Lung (tissue), 11 donors: ENCODE measurements at regions not wholly inside any gene's neighbourhood (a gene's known extent, or its start where the extent isn't known, plus 50 kb on each side); places are given as distances from the start of the nearest gene placed in this dataset.

Experiments used
- ATAC-seq: fragments of 200-7000 bp; cut with Tn5 transposase; one replicate; pipeline ENCODE4 v1.9.1; 2020; ENCODE audit warnings: moderate number of reproducible peaks; ENCODE audit not compliant: insufficient read depth, low FRiP score
- DNase-seq, 3 donors: peaks; one replicate each; pipeline ENCODE4 v3.0.0-alpha.2; 2013 to 2017
- H3K27ac ChIP-seq, 2 donors: one replicate each; pipeline ENCODE4 v1.5.1; 2013; ENCODE audit warnings: mild to moderate bottlenecking in 2 of 2, moderate library complexity in 2 of 2, control low read depth in 1 of 2, inconsistent platforms in 1 of 2, low read depth in 1 of 2, low read length in 1 of 2
- H3K27me3 ChIP-seq, 3 donors: one replicate each; pipeline ENCODE4 v1.5.1; 2013; ENCODE audit warnings: low read length in 2 of 3; ENCODE audit not compliant: control insufficient read depth in 3 of 3, insufficient read depth in 3 of 3
- H3K36me3 ChIP-seq, 4 donors: one replicate each; pipeline ENCODE4 v1.5.1; 2013; ENCODE audit warnings: low read length in 4 of 4, mild to moderate bottlenecking in 1 of 4, moderate library complexity in 1 of 4; ENCODE audit not compliant: control insufficient read depth in 4 of 4, insufficient read depth in 4 of 4
- H3K4me1 ChIP-seq, 5 donors: one replicate each; pipeline ENCODE4 v1.5.1; 2013; ENCODE audit warnings: low read length in 5 of 5, mild to moderate bottlenecking in 2 of 5, moderate library complexity in 1 of 5; ENCODE audit not compliant: control insufficient read depth in 5 of 5, insufficient read depth in 5 of 5
- H3K4me3 ChIP-seq: one replicate; pipeline ENCODE4 v1.5.1; 2013; ENCODE audit warnings: mild to moderate bottlenecking, control low read depth, moderate library complexity
- H3K9ac ChIP-seq, 2 donors: one replicate each; pipeline ENCODE4 v1.5.1; 2013; ENCODE audit warnings: low read length in 2 of 2, control low read depth in 1 of 2; ENCODE audit not compliant: insufficient read depth in 1 of 2
- H3K9me3 ChIP-seq, 4 donors: one replicate each; pipeline ENCODE4 v1.5.1; 2013; ENCODE audit warnings: low read length in 3 of 4, mild to moderate bottlenecking in 1 of 4, moderate library complexity in 1 of 4; ENCODE audit not compliant: control insufficient read depth in 4 of 4, insufficient read depth in 3 of 4
- CTCF ChIP-seq: IDR thresholded peaks from 2 replicates; pipeline ENCODE4 v1.5.1; 2012; ENCODE audit warnings: mild to moderate bottlenecking; ENCODE audit errors: control extremely low read depth, extremely low read depth
- WGBS, 2 donors: extraction: QIAGEN DNeasy Blood & Tissue Kit; methylation state at CpG; one replicate each; pipeline ENCODE4 v1.1.7; 2013; 5-methylcytosine and 5-hydroxymethylcytosine counted together
- donor health status: control.
- donor health status: control.
- donor health status: Bipolar disorder and iron deficiency.
- donor health status: healthy.
- donor health status: DM: yes; HTN: yes; CAD: no.

- ATAC-seq = no peak
- Histone ChIP-seq H3K27ac (no peak overlapping the region), H3K27me3 (no peaks in the 10 kb centered on the region), H3K9me3 (peaks cover 0 to 2% (median 0%) of the 10 kb centered on the region in 4 donors), H3K4me3 (no peak overlapping the region), H3K4me1 (peaks cover 0 to 4% (median 3%) of the 10 kb centered on the region in 5 donors), H3K9ac (no peak overlapping the region), H3K36me3 (no peaks in the 10 kb centered on the region)
- TF ChIP-seq CTCF = no peak
- WGBS, 2 donors = 70% methylated on average over 22 to 23 of the region's 23 CpGs
- no peak for DNase-seq
Measured at GRCh38 chr9:135246248-135247205, 159.1 kb downstream of the OLFM1 start.

GRCh38 chr9:135247227-135247930, 159.9 kb downstream of the OLFM1 start:
- peaks cover 0 to 6% (median 0%) of the 10 kb centered on the region in 3 donors for H3K27me3 ChIP-seq
- no peak overlapping the region for H3K27ac ChIP-seq
- H3K9ac ChIP-seq = no peak overlapping the region
- 77 to 79% methylated on average over 27 of the region's 27 CpGs for WGBS, 2 donors
- no peak for TF ChIP-seq CTCF
- peak; percentile 45 to 70 (median 57) for DNase-seq
- H3K4me1 ChIP-seq = peaks cover 0 to 4% (median 3%) of the 10 kb centered on the region in 5 donors
- no peak overlapping the region for H3K4me3 ChIP-seq
- no peaks in the 10 kb centered on the region for H3K36me3 ChIP-seq
- no peak for ATAC-seq
- H3K9me3 ChIP-seq = peaks cover 0 to 2% (median 0%) of the 10 kb centered on the region in 4 donors

GRCh38 chr9:135248111-135248510, 160.6 kb downstream of the OLFM1 start:
- DNase-seq = peak in 1 of 3 donors; percentile 12
- no peak for ATAC-seq
- Histone ChIP-seq H3K4me1 (peaks cover 0 to 4% (median 3%) of the 10 kb centered on the region in 5 donors), H3K4me3 (no peak overlapping the region), H3K27ac (no peak overlapping the region), H3K9me3 (peaks cover 0 to 2% (median 0%) of the 10 kb centered on the region in 4 donors), H3K36me3 (no peaks in the 10 kb centered on the region), H3K27me3 (peaks cover 0 to 7% (median 0%) of the 10 kb centered on the region in 3 donors), H3K9ac (no peak overlapping the region)
- no peak for TF ChIP-seq CTCF
- WGBS, 2 donors = 72 to 80% methylated on average over 8 of the region's 8 CpGs
